DND-41 (cell line): ENCODE measurements at regions not wholly inside any gene's neighbourhood (a gene's known extent, or its start where the extent isn't known, plus 50 kb on each side); places are given as distances from the start of the nearest gene placed in this dataset.
A peak's percentile ranks its signal among the peaks of the same experiment; 100 is the strongest.

Source experiments
- ATAC-seq: fragments of 200-7000 bp; cut with Tn5 transposase; 3 replicates; pipeline ENCODE4 v1.9.1; 2021; ENCODE audit warnings: low read depth; ENCODE audit not compliant: insufficient read depth
- DNase-seq: peaks from one replicate; pipeline ENCODE4 v3.0.0-alpha.2; 2020
- H2AFZ ChIP-seq: 2 replicates; pipeline ENCODE4 v1.6.0; 2012; ENCODE audit warnings: low read depth, low read length
- H3K27ac ChIP-seq: 2 replicates; pipeline ENCODE4 v1.5.1; 2012; ENCODE audit warnings: low read length, inconsistent platforms
- H3K27me3 ChIP-seq: fragments of 200-600 bp; sonication (generic); 2 replicates; pipeline ENCODE4 v1.6.0; 2012; ENCODE audit warnings: low read length, mild to moderate bottlenecking, inconsistent platforms; ENCODE audit not compliant: insufficient read depth, poor library complexity
- H3K36me3 ChIP-seq: 2 replicates; pipeline ENCODE4 v1.5.1; 2012; ENCODE audit warnings: low read length, inconsistent platforms; ENCODE audit not compliant: insufficient read depth
- H3K4me1 ChIP-seq: 2 replicates; pipeline ENCODE4 v1.5.1; 2012; ENCODE audit warnings: mild to moderate bottlenecking, low read length; ENCODE audit not compliant: insufficient read depth
- H3K4me2 ChIP-seq: 2 replicates; pipeline ENCODE4 v1.6.0; 2012; ENCODE audit warnings: mild to moderate bottlenecking, moderate library complexity, low read length, inconsistent platforms; ENCODE audit not compliant: insufficient read depth
- H3K4me3 ChIP-seq, 2 experiments: fragments of 200-600 bp in 1 of 2; shearing (Covaris generic) in 1 of 2; 2 replicates each; pipeline ENCODE4 v1.5.1; 2012 to 2016; ENCODE audit warnings: inconsistent platforms in 2 of 2, low read length in 2 of 2, mild to moderate bottlenecking in 2 of 2, low read depth in 1 of 2, moderate library complexity in 1 of 2
- H3K79me2 ChIP-seq: 2 replicates; pipeline ENCODE4 v1.6.0; 2012; ENCODE audit warnings: low read length, inconsistent platforms; ENCODE audit not compliant: insufficient read depth
- H3K9ac ChIP-seq: 2 replicates; pipeline ENCODE4 v1.6.0; 2012; ENCODE audit warnings: low read depth, mild to moderate bottlenecking, inconsistent platforms, low read length, moderate library complexity
- H3K9me3 ChIP-seq: 2 replicates; pipeline ENCODE4 v1.5.1; 2012; ENCODE audit warnings: low read length, moderate library complexity, mild to moderate bottlenecking, inconsistent platforms; ENCODE audit not compliant: insufficient read depth, severe bottlenecking
- H4K20me1 ChIP-seq: 2 replicates; pipeline ENCODE4 v1.6.0; 2012; ENCODE audit warnings: low read length; ENCODE audit not compliant: insufficient read depth
- EZH2 ChIP-seq: IDR thresholded peaks from 3 replicates; pipeline ENCODE4 v1.6.1; 2012; ENCODE audit warnings: borderline replicate concordance, low read depth, mild to moderate bottlenecking, moderate library complexity, low read length, inconsistent platforms; ENCODE audit not compliant: severe bottlenecking
- TF ChIP-seq, protein P1 (sequence below): IDR thresholded peaks from 2 replicates; pipeline ENCODE4 v1.5.1; 2012; ENCODE audit warnings: borderline replicate concordance, low read length, moderate library complexity, mild to moderate bottlenecking; ENCODE audit not compliant: poor library complexity, severe bottlenecking; ENCODE audit errors: extremely low read depth

DNA sequence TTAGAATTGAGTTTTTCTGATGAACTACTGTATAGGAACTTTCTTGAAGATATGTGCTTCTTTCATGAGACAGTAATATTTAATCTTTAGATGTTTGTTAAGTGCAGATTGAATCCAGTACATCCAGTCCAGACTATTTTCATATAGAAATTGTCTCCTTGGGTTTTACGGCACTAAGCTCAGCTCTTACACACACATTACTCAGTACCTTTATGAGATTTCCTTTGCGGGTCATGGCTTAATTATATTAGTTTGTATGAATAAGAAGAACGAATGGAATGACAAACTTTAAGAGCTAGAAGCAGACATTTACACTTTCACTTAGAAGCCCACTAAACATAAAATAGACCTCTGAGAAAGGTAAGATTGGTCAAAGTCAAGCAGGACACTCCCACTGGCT, 223.3 kb upstream of the THUMPD2 start:
- Histone ChIP-seq H3K4me3 (no peak overlapping the region), H3K9ac (no peak overlapping the region), H3K36me3 (no peaks in the 10 kb centered on the region), H3K79me2 (no peaks in the 10 kb centered on the region), H3K27ac (no peak overlapping the region), H3K27me3 (no peaks in the 10 kb centered on the region), H2AFZ (no peak overlapping the region), H3K9me3 (no peaks in the 10 kb centered on the region), H3K4me1 (peaks cover 30% of the 10 kb centered on the region), H4K20me1 (no peaks in the 10 kb centered on the region), H3K4me2 (no peak overlapping the region)
- ATAC-seq (no peak), DNase-seq (no peak)
- TF ChIP-seq, protein P1, sequence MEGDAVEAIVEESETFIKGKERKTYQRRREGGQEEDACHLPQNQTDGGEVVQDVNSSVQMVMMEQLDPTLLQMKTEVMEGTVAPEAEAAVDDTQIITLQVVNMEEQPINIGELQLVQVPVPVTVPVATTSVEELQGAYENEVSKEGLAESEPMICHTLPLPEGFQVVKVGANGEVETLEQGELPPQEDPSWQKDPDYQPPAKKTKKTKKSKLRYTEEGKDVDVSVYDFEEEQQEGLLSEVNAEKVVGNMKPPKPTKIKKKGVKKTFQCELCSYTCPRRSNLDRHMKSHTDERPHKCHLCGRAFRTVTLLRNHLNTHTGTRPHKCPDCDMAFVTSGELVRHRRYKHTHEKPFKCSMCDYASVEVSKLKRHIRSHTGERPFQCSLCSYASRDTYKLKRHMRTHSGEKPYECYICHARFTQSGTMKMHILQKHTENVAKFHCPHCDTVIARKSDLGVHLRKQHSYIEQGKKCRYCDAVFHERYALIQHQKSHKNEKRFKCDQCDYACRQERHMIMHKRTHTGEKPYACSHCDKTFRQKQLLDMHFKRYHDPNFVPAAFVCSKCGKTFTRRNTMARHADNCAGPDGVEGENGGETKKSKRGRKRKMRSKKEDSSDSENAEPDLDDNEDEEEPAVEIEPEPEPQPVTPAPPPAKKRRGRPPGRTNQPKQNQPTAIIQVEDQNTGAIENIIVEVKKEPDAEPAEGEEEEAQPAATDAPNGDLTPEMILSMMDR, result no peak
- TF ChIP-seq EZH2, result no peak

DNA sequence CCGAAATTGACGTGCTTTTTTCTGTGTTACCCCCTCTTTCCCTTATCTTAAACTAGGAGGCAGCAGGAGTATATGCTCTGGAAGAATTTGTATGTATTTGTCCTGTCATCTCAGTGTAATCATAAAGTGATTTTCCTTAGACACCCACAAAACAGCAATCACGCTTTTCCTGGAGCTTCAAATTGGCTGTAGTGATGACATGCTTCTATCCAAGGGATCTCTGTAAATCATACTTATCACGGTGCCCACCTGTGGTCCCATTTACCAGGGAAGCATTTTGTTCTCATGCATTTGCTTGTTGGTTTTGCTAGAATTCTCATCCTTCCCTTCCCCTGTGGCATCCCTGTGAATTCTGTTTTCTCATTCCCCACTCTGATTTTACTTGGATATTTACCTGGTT, 220.8 kb upstream of the THUMPD2 start:
- H3K79me2 ChIP-seq, result no peaks in the 10 kb centered on the region

DNA sequence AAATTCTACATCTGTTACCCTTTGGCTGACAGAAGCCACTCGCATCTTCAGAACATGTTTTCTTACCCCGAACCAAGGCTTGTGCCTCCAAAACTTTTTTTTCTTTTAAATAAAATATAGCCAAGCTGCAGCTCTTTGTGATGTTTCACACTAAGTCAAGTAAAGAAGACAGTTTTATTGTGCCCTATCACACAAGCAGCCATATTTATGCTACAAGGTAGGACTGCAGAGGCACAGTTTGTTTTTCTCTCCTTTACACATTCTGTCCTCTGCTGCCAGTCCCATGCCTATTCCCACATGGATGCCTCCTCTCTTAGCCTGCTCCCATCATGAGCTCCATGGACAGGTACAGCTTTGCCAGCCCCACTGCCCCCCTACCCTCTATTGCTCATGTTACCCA, 219.6 kb upstream of the THUMPD2 start:
- H3K79me2 ChIP-seq, result no peaks in the 10 kb centered on the region
- no peaks in the 10 kb centered on the region for H3K9me3 ChIP-seq
- no peaks in the 10 kb centered on the region for H4K20me1 ChIP-seq
- H3K27me3 ChIP-seq, result no peaks in the 10 kb centered on the region
- DNase-seq, result no peak
- no peak overlapping the region for H3K4me3 ChIP-seq
- no peaks in the 10 kb centered on the region for H3K36me3 ChIP-seq
- no peak overlapping the region for H2AFZ ChIP-seq
- no peak overlapping the region for H3K9ac ChIP-seq
- TF ChIP-seq, protein P1, result no peak
- H3K4me1 ChIP-seq, result peaks cover 40% of the 10 kb centered on the region
- H3K27ac ChIP-seq, result peak overlapping the region; percentile 5; the same call in 1 of the 2 replicates
- ATAC-seq, result no peak
- no peak overlapping the region for H3K4me2 ChIP-seq

More for the DNA sequence above, 220.8 kb upstream of the THUMPD2 start:
- Histone ChIP-seq H3K27me3 (no peaks in the 10 kb centered on the region), H3K4me1 (peaks cover 45% of the 10 kb centered on the region), H2AFZ (no peak overlapping the region), H3K27ac (no peak overlapping the region), H3K4me3 (no peak overlapping the region), H4K20me1 (no peaks in the 10 kb centered on the region), H3K9me3 (no peaks in the 10 kb centered on the region), H3K4me2 (no peak overlapping the region), H3K36me3 (no peaks in the 10 kb centered on the region), H3K9ac (no peak overlapping the region)
- TF ChIP-seq, protein P1, result no peak
- TF ChIP-seq EZH2, result no peak
- DNase-seq, result no peak
- no peak for ATAC-seq

DNA sequence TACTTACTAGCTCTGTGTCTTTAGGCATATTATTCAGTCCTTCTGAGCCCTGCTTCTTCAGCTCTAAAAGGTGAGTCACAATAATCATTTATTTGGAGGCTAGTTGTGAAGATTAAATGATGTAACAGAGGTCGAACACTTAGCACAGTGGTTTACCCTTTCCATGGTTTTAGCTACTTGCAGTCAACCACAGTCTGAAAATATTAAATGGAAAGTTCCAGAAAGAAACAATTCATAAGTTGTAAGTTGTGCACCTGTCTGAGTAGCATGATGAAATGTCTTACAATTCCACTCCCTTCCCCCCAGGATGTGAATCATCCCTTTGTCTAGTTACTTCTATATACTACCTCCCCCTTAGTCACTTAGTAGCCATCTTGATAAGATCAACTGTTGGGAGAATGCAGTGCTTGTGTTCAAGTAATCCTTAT, 217.6 kb upstream of the THUMPD2 start:
- no peak overlapping the region for H2AFZ ChIP-seq
- H3K9me3 ChIP-seq, result no peaks in the 10 kb centered on the region
- peak; percentile 58 for DNase-seq
- H4K20me1 ChIP-seq, result no peaks in the 10 kb centered on the region
- no peaks in the 10 kb centered on the region for H3K36me3 ChIP-seq
- H3K27me3 ChIP-seq, result no peaks in the 10 kb centered on the region
- H3K79me2 ChIP-seq, result no peaks in the 10 kb centered on the region
- peaks cover 39% of the 10 kb centered on the region for H3K4me1 ChIP-seq
- H3K4me3 ChIP-seq, result no peak overlapping the region
- peak; percentile 78 for ATAC-seq
- peak overlapping the region; percentile 78 for H3K27ac ChIP-seq
- H3K4me2 ChIP-seq, result no peak overlapping the region
- H3K9ac ChIP-seq, result peak overlapping the region; percentile 21; the same call in 1 of the 2 replicates
- TF ChIP-seq EZH2, result no peak
- TF ChIP-seq, protein P1, result no peak
